K562 (cell line): ENCODE measurements at regions not wholly inside any gene's neighbourhood (a gene's known extent, or its start where the extent isn't known, plus 50 kb on each side); places are given as distances from the start of the nearest gene placed in this dataset.

ENCODE experiments used
- ATAC-seq: fragments of 200-7000 bp; cut with Tn5 transposase; 3 replicates; pipeline ENCODE4 v1.9.1; 2020; ENCODE audit warnings: moderate library complexity
- BruUV-seq: library from RNA; stranded (reverse); fragments of 400-500 nt; replicated peaks from 2 replicates; lab custom pipeline; 2021; lab: Mats Ljungman, UMichigan
- CTCF ChIA-PET: fragments of 300-600 bp; formaldehyde crosslinking; extraction: SDS; loops from one replicate; lab custom pipeline; 2021; ENCODE audit warnings: low intra/inter-chr PET ratio; lab: Yijun Ruan, JAX
- POLR2A ChIA-PET: fragments of 300-600, 350-650 bp; sonication (Branson Sonifier 250); formaldehyde crosslinking; extraction: SDS; loops from one replicate; lab custom pipeline; 2021; ENCODE audit warnings: antibody characterized with exemption, inconsistent platforms; lab: Yijun Ruan, JAX
- DNase-seq, 4 experiments: peaks; one replicate each; pipeline versions ENCODE4 v3.0.0 to v3.0.0-alpha.2; 2011 to 2018; ENCODE audit warnings: low spot score in 3 of 4, mixed read lengths in 3 of 4; ENCODE audit errors: extremely low read depth in 1 of 4
- FAIRE-seq: peaks from 2 replicates; lab custom pipeline; 2011; peaks lifted over from hg19 to GRCh38; lab: Jason Lieb, UNC
- H2AFZ ChIP-seq: 2 replicates; pipeline ENCODE4 v1.6.0; 2011; ENCODE audit warnings: low read depth, low read length, control low read depth, inconsistent platforms
- H3K27ac ChIP-seq: fragments of 200-600 bp; 3 replicates; pipeline ENCODE4 v1.8.0; 2011; ENCODE audit warnings: low read depth, mild to moderate bottlenecking, control low read depth, inconsistent platforms, low read length, moderate library complexity, mixed read lengths; ENCODE audit errors: extremely low read depth
- H3K27me3 ChIP-seq, 2 experiments: fragments of 300-600 bp in 1 of 2; 2 replicates in 1 of 2; 3 replicates in 1 of 2; pipeline versions ENCODE4 v1.6.0 to v1.8.0; 2011; ENCODE audit warnings: inconsistent platforms in 2 of 2, low read length in 2 of 2, mild to moderate bottlenecking in 1 of 2, mixed read lengths in 1 of 2, moderate library complexity in 1 of 2; ENCODE audit not compliant: control insufficient read depth in 2 of 2, insufficient read depth in 2 of 2
- H3K36me3 ChIP-seq: fragments of 300-600 bp; 3 replicates; pipeline ENCODE4 v1.8.0; 2011; ENCODE audit warnings: mild to moderate bottlenecking, low read length, inconsistent platforms; ENCODE audit not compliant: control insufficient read depth, insufficient read depth
- H3K4me1 ChIP-seq, 2 experiments: fragments of 200-600 bp in 1 of 2; replicated peaks in 1 of 2; 2 replicates in 1 of 2; 3 replicates in 1 of 2; pipeline versions ENCODE4 v1.5.1 to v1.8.0; 2011; ENCODE audit warnings: inconsistent platforms in 2 of 2, low read length in 2 of 2, mild to moderate bottlenecking in 1 of 2, mixed read lengths in 1 of 2, moderate library complexity in 1 of 2; ENCODE audit not compliant: control insufficient read depth in 2 of 2, insufficient read depth in 2 of 2
- H3K4me2 ChIP-seq: 2 replicates; pipeline ENCODE4 v1.6.1; 2011; ENCODE audit warnings: low read length, control low read depth, inconsistent platforms, mixed read lengths; ENCODE audit not compliant: insufficient read depth
- H3K4me3 ChIP-seq: fragments of 200-600 bp; sonication (generic), shearing (Covaris generic); 2 replicates; pipeline ENCODE4 v1.5.1; 2016; ENCODE audit warnings: control low read depth, inconsistent platforms
- H3K79me2 ChIP-seq: fragments of 200-600 bp; 3 replicates; pipeline ENCODE4 v1.8.0; 2011; ENCODE audit warnings: low read length, inconsistent platforms; ENCODE audit not compliant: control insufficient read depth, insufficient read depth
- H3K9ac ChIP-seq, 2 experiments: 2 replicates each; pipeline versions ENCODE4 v1.6.0 to v1.6.1; 2011; ENCODE audit warnings: low read depth in 2 of 2, low read length in 2 of 2, control low read depth in 1 of 2, inconsistent platforms in 1 of 2, mild to moderate bottlenecking in 1 of 2, mixed read lengths in 1 of 2; ENCODE audit not compliant: insufficient read depth in 1 of 2
- H3K9me1 ChIP-seq: one replicate; pipeline ENCODE4 v1.6.0; 2011; ENCODE audit warnings: inconsistent platforms, mild to moderate bottlenecking, low read length, moderate library complexity; ENCODE audit not compliant: control insufficient read depth, insufficient read depth
- H3K9me3 ChIP-seq: replicated peaks from 2 replicates; pipeline ENCODE4 v1.5.1; 2011; ENCODE audit warnings: low read depth, low read length, inconsistent platforms; ENCODE audit not compliant: control insufficient read depth, insufficient read depth
- H4K20me1 ChIP-seq: replicated peaks from 2 replicates; pipeline ENCODE4 v1.6.1; 2011; ENCODE audit warnings: low read length, inconsistent platforms, mixed read lengths; ENCODE audit not compliant: control insufficient read depth, insufficient read depth
- ETV1 ChIP-seq: fragments of 450-650 bp; conservative IDR thresholded peaks from 2 replicates; pipeline ENCODE4 v1.6.1; 2016; ENCODE audit warnings: missing genetic modification characterization, control low read depth, low read depth, missing compliant biosample characterization
- NFIC ChIP-seq: fragments of 450-650 bp; IDR thresholded peaks from 2 replicates; pipeline ENCODE4 v1.6.1; 2017; ENCODE audit warnings: mild to moderate bottlenecking, inconsistent platforms
- RBFOX2 ChIP-seq: fragments of 200-400 bp; formaldehyde crosslinking; IDR thresholded peaks from 2 replicates; pipeline ENCODE4 v1.6.1; 2017; ENCODE audit warnings: low read depth, mild to moderate bottlenecking, low read length, moderate library complexity
- SMARCB1 ChIP-seq: IDR thresholded peaks from 2 replicates; pipeline ENCODE4 v1.6.1; 2011; ENCODE audit warnings: improper control_type of control experiment, low read depth; ENCODE audit not compliant: insufficient read length
- THRAP3 ChIP-seq: fragments of 450-650 bp; IDR thresholded peaks from 2 replicates; pipeline ENCODE4 v1.6.1; 2016; ENCODE audit warnings: mild to moderate bottlenecking, inconsistent platforms, borderline replicate concordance
- ZNF274 ChIP-seq: IDR thresholded peaks from 2 replicates; pipeline ENCODE4 v1.6.1; 2011; ENCODE audit warnings: low read depth, mild to moderate bottlenecking, low read length, moderate library complexity, borderline replicate concordance
- ZNF445 ChIP-seq: fragments of 250-450 bp; sonication (Bioruptor Pico); IDR thresholded peaks from 2 replicates; pipeline ENCODE4 v1.4.0; 2020; ENCODE audit warnings: low read depth, mild to moderate bottlenecking, moderate library complexity
- WGBS: fragments of 100-300 bp; shearing (Covaris generic); methylation state at CpG from one replicate; pipeline ENCODE4 v1.1.6; 2016; ENCODE audit warnings: low coverage, mixed read lengths; ENCODE audit not compliant: insufficient coverage; ENCODE audit errors: missing lambda C conversion rate; 5-methylcytosine and 5-hydroxymethylcytosine counted together
- in situ Hi-C: fragments of 300-500 bp; cut with MboI; formaldehyde crosslinking; loops from 4 replicates; pipeline ENCODE4 v1.15.0; 2018; ENCODE audit warnings: inconsistent platforms, mixed read lengths
- intact Hi-C: fragments of 100-400 bp; cut with micrococcal nuclease; formaldehyde crosslinking; loops from 2 replicates; pipeline ENCODE4 v1.14.2; 2022
- TF ChIP-seq, protein P1 (sequence below): IDR thresholded peaks from 3 replicates; pipeline ENCODE4 v1.6.1; 2011; ENCODE audit warnings: borderline replicate concordance, mild to moderate bottlenecking, moderate library complexity; ENCODE audit not compliant: insufficient read length; ENCODE audit errors: extremely low read depth
- TF ChIP-seq, protein P2 (sequence below): IDR thresholded peaks from 3 replicates; pipeline ENCODE4 v1.6.1; 2011; ENCODE audit warnings: borderline replicate concordance, mild to moderate bottlenecking; ENCODE audit not compliant: insufficient read length, insufficient read depth

DNA sequence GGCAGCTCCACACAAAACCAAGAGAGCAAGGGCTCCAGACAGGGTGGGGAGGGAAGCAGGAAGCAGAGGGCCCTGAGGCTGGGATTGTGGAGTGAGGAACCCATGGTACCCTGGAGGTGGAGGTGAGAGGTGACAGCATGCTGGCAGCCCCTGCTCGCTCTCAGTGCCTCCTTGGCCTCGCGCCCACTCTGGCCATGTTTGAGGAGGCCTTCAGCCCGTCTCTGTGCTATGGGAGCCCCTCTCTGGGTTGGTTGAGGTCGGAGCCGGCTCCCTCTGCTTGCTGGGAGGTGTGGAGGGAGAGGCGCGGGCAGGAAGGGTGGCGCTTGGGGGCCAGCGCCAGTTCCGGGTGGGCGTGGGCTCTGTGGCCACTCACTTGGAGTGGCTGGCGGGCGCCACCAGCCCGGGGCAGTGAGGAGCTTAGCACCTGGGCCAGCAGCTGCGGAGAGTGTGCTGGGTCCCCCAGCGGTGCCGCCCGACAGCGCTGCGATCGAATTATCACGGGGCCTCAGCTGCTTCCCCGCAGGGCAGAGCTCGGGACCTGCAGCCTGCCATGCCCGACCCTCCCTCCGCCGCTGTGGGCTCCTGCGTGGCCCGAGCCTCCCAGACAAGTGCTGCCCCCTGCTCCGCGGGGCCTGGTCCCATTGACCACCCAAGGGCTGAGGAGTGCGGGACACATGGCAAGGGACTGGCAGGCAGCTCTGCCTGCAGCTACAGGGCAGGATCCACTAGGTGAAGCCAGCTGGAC, 196.0 kb downstream of the DACT1 start:
- no peaks in the 10 kb centered on the region for H3K79me2 ChIP-seq
- no peak overlapping the region for H3K27ac ChIP-seq
- ATAC-seq (no peak), FAIRE-seq (no peak), DNase-seq (no peak)
- H3K4me1 ChIP-seq, result no peaks in the 10 kb centered on the region
- WGBS, result 5% methylated on average over 10 of the region's 33 CpGs
- no peaks in the 10 kb centered on the region for H3K9me3 ChIP-seq
- CTCF ChIA-PET, result no interaction called here
- no peaks in the 10 kb centered on the region for H3K36me3 ChIP-seq
- intact Hi-C loops (no loop called here), in situ Hi-C loops (no loop called here)
- no peaks in the 10 kb centered on the region for H4K20me1 ChIP-seq
- no peaks in the 10 kb centered on the region for H3K9me1 ChIP-seq
- BruUV-seq, result no TSS peak
- POLR2A ChIA-PET, result no interaction called here
- no peak overlapping the region for H3K4me2 ChIP-seq
- H3K27me3 ChIP-seq, result peaks cover 0 to 5% of the 10 kb centered on the region in 2 experiments; a peak in 1 of 5 replicates
- no peak overlapping the region for H3K4me3 ChIP-seq
- no peak overlapping the region for H2AFZ ChIP-seq
- no peak overlapping the region for H3K9ac ChIP-seq
- TF ChIP-seq ETV1 (tag) (no peak), ZNF274 (no peak), ZNF445 (CRISPR knock-in tag) (no peak), THRAP3 (no peak), SMARCB1 (no peak), NFIC (no peak), RBFOX2 (no peak)
- TF ChIP-seq, protein P1, sequence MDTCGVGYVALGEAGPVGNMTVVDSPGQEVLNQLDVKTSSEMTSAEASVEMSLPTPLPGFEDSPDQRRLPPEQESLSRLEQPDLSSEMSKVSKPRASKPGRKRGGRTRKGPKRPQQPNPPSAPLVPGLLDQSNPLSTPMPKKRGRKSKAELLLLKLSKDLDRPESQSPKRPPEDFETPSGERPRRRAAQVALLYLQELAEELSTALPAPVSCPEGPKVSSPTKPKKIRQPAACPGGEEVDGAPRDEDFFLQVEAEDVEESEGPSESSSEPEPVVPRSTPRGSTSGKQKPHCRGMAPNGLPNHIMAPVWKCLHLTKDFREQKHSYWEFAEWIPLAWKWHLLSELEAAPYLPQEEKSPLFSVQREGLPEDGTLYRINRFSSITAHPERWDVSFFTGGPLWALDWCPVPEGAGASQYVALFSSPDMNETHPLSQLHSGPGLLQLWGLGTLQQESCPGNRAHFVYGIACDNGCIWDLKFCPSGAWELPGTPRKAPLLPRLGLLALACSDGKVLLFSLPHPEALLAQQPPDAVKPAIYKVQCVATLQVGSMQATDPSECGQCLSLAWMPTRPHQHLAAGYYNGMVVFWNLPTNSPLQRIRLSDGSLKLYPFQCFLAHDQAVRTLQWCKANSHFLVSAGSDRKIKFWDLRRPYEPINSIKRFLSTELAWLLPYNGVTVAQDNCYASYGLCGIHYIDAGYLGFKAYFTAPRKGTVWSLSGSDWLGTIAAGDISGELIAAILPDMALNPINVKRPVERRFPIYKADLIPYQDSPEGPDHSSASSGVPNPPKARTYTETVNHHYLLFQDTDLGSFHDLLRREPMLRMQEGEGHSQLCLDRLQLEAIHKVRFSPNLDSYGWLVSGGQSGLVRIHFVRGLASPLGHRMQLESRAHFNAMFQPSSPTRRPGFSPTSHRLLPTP, result no peak
- TF ChIP-seq, protein P2, sequence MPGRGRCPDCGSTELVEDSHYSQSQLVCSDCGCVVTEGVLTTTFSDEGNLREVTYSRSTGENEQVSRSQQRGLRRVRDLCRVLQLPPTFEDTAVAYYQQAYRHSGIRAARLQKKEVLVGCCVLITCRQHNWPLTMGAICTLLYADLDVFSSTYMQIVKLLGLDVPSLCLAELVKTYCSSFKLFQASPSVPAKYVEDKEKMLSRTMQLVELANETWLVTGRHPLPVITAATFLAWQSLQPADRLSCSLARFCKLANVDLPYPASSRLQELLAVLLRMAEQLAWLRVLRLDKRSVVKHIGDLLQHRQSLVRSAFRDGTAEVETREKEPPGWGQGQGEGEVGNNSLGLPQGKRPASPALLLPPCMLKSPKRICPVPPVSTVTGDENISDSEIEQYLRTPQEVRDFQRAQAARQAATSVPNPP, result no peak
